ENCODE measurements at regions not wholly inside any gene's neighbourhood (a gene's known extent, or its start where the extent isn't known, plus 50 kb on each side); places are given as distances from the start of the nearest gene placed in this dataset.
"Not testable (repeated sequence)": the region's sequence is repeated elsewhere in the genome, so short reads cannot be mapped to it uniquely, and the experiment has no call there.

DNA sequence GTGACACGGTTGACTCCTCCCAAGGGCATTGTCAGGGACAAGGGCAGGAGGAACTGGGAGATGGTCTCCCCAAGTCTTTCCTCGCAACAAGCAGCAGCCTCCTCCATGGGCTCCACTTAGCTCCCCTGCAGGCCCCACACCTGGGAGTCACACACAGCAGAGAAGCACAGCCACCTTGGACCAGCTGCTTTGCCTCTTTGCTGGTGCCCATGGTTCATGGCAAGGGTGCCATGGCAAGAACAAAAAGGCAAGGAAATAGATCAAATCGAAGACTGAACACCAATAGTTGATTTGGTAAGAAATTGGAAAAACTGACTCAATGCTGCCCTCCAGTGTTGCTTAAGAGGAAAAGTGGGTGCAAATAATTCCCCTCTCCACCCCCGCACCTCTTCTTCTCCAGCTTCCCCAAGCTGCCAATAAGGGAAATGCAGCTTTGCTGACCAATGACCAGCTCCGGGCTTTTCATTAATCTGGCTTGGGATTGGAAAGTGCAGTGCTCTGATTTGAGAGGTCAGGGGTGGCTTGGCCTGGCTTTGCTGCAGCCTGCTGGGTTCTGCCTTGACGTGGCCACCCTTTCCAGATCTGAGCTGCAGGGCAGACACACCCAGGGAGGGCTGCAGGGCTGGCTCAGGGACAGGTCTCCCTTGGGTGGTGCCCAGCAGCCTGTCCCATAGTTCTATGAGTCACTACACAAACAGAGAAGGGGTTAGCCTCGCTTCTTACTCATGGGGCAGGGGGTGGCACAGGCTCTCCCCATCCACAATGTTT, 162.0 kb downstream of the KLF13 start:
- DNase-seq, result peak; percentile 39

DNA sequence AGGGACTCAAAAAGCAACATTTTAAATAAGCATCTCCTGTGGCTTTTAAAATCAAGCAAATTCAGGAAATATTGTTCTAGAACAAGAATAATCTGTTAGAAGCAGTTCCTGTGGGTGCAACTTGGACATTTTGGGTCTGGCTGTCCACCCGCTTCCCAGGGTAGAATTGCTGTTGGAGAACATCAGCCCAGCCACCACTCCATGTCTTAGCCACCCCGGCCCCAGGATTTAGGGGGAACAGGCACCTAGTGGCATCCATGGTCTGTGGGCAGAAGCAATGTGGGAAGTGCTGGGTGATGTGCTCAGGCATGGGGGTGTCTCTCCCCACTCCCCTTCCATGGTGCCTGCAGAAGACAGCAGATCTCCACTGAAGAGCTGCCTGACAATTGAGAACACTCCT, 162.6 kb downstream of the KLF13 start:
- DNase-seq, result no peak

DNA sequence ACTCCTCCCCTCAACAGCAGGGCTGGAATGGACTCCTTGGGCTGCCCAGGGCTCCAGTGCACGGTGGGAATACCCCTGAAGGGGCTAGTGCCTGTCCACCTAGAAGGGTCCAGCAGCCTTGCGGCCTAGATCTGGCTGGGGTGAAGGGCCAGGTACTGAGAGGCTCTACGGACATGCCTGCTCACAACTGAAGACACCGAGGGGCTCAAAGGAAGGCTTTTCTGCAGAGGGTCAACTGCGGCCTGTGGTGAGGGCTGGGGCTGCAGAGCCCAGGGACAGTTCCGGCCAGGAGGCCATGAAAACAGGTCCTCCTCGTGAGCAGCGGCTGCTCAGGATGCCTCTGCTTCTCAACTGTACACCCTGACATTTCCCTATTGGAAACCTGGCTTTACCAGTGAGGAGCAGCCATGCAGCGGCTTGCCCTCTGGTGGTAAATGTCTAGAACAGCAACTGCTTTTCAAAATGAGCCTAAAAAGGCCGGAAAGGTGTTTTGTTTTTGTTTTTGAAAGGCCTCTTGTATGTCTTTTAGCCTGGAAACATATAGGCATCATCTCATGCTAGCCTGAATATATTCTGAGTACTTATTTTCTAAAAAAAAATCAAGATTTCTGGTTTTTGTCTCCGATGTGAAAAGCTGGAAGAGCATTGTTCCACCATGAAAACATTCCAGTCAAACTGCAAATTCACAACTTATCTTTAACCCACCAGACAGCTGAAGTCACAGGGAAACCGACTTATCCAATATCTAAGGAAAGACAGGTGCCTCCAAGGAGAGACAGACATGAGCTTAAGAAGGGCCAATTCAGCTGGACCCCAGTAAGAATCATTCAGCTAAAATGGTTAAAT, 163.4 kb downstream of the KLF13 start:
- peak; percentile 6 for DNase-seq

DNA sequence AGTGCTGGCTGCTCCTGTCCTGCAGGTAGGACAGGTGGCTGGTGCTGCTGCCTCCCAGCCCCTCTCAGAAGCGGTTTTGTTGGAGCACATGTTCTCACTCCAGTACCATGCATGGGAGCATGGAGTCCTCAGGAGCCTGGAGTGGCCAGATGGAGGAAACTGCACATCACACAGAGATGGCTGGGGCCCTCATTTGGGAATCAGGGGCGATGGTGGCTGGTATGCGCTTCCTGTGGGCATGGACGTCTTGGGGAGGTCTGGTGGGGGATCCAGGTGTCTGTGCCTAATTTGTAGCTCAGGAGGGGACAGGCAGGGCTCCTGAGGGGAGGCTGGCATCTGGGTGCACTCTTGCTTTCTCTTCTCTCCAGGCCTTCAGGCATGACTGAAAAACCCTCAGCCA, 168.2 kb downstream of the KLF13 start:
- no peak for DNase-seq

DNA sequence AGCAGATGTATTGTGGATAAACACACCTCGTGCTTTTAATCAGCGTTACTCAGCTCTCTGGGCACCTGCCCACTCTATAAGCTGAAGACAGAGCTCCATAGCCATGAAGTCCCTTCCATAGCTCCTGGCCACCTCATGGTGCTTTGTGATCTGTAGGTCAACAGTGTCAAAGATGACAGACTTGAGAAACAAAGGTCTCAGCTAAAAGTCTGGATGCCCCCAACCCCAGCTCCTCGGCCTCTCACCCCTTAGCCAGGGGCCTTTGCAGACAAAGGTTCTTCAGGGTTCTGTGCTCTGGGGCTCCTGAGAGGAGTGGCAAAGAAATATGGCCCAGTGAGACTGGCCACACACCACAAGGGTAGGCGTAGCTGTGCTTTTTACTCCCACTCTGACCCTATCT, 168.6 kb downstream of the KLF13 start:
- DNase-seq, result no peak

DNA sequence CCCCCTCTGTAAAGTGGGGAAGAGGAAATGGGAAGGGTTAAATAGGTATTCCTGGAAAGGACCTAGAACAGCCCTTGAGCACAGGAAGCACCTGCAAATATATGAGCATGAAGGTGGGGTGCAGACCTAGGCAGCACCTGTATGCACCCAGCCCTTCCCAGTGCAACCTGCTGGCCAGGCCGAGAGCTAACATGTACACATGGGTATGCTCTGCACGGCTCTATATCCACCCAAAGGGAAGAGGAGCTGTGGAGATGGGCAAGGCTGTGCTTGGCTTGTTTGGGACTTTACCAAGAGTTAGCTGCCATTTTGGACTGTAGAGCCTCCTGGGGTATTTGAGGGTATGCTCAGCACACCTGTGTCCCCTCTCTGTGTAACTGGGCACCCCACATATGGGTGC, 171.2 kb downstream of the KLF13 start:
- DNase-seq, result no peak

DNA sequence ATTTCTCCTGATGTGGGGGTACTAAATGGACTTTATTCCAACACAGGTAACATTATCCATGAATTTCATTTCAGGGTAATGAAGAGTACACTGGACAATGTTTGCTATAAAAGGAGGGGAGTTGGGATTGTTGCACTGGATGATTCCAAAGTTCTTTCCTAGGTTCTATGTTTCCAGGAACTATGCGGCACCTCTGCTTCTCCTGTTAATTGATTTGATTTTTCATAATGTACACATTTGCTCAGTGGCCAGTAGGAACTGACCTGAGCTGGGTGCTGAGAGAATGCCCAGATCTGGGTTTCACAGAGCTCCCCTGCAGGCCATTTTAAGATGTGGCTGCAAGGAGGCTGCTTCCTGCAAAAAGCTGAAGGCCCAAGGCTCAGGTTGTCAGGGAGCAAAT, 171.7 kb downstream of the KLF13 start:
- no peak for DNase-seq

DNA sequence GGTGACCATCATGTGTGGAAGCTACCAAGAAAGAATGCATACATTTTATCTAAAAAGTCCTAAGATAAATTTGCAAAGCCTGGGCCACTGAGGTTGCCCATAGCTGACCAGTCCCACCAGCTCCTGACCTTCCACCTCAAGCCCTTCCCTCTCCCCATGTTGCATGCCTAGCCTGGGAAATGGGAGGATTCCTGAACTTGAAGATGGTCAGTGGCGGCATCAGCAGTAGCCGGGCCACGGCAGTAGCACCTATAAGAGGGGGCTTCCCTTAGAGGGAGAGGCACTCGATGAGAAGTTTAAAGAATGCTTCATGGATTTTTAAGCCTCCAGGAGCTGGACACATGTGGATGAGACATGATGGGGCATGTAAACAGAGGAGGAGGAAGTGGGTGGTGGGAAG, 172.1 kb downstream of the KLF13 start:
- DNase-seq, result no peak

DNA sequence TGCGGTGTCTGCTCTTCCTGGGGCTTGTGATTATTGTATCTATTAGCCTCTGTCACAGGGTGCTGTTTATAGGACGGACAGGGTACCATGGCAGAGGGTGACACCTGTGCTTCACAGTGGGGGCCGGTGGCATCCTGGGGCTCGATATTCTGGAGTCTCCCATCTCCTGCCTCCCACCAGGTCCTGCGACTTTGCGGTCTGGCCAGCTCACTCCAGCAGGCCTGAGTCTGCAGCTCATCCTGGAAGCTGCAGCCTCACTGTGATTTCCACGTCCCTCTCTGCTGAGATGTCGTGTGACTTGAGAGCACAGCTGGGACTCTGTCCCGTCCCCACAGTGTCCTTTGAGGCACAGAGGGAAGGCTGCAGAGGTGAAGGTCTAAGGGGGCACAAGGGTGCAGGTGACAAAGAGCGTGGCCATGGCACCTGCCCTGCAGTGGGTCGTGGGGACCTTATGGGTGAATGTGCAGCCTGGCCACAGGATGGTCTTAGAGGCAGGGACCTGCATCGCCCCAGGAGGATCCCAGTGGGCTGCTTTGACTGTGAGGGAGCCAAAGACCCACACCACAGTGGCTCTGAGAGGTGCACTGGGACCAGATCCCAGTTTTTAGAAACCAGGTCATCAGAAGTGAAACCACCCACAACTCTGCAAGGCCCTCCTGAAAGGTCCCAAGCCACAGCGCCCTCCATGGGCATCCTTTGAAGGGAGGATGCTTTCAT, 172.8 kb downstream of the KLF13 start:
- no peak for DNase-seq

- DNase-seq, result no peak
Observed at GRCh38 chr15:31499953-31500765, 173.5 kb downstream of the KLF13 start.

DNA sequence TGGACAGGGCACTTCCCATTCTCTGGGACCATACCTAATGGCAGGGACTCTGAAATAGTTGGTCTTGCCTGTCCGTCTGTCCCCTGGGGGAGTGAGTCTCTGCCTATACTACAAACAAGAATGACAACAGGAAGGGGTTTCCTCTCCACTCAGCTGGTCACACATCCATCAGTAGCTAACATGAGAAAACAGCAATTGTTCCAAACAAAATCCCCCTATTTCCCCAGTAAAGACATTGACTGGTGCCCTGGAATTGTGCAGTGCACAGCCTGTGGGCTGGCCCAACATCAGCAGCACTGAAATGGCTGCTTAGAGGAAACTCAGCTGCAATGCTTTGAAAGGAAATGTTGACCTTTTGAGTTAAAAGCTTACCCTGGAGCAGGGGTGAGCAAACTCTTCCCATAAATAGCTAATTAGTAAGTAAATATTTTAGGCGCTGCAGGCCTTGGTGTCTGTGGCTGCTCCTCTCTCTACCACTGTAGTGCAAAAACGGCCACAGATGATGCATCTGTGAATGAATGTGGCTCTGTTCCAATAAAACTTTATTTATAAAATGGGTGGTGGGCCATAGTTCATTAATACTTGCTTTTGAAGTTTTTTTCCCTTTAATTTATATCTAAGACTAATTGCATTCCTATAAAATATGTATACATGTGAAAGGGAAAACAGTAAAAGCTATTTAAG, 174.3 kb downstream of the KLF13 start:
- no peak for DNase-seq

DNA sequence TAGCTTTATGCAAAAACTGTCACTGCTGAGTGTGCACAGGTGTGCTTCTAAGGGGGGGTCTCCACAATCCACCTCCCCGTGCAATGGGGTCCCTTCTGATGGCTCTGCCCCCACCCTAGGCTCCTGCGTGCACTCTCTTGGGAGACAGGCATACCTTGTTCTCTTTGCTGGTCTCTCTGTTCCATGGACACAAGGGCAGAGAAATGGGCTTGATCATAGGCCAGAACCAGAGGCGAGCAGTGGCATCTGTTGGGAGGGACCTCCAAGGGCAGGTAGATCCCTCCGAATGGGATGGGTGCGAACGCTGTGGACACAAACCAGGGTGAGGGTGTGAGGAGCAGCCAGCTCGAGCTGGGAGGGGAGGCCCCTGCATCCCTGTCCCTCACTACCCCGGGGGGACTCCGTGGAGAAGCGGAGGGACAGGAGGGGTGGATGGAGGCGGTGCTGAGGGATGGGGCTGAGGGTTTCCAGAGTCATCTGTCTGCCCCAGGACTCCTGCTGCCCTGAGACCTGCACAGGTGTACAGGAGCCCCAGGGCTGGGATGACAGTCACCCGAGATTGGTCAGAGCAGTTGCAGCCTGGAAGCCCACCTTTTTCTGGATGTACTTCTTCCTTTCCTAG, 175.0 kb downstream of the KLF13 start:
- no peak for DNase-seq

- DNase-seq, result no peak
Observed at GRCh38 chr15:31502541-31503229, 176.1 kb downstream of the KLF13 start.

- DNase-seq, result no peak
Observed at GRCh38 chr15:31503256-31503655, 176.6 kb downstream of the KLF13 start.

GRCh38 chr15:31503758-31504461, 177.3 kb downstream of the KLF13 start:
- DNase-seq, result no peak

GRCh38 chr15:31504462-31504839, 177.8 kb downstream of the KLF13 start:
- DNase-seq, result no peak

GRCh38 chr15:31507573-31507972, 180.9 kb downstream of the KLF13 start:
- DNase-seq, result not testable (repeated sequence)

DNA sequence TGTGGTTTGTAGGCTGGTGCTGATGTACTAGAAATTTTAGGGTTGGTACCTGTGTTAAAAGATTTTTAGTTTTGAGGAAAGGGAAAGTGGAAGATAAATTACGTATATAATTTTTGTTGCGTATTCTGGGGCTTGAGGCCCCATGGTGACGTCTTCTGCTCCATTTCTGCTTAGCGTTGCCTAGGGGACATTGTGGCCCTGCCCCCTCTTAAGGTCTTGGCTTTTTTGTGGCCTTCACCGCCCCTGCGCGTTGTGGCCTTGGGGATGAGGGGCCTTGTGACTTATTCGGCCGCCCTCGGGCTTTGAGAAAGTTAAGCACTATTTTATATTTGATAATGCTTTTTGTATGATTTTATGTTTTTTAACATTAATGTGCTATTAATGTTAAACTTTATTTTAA, 182.0 kb downstream of the KLF13 start:
- DNase-seq, result no peak

DNA sequence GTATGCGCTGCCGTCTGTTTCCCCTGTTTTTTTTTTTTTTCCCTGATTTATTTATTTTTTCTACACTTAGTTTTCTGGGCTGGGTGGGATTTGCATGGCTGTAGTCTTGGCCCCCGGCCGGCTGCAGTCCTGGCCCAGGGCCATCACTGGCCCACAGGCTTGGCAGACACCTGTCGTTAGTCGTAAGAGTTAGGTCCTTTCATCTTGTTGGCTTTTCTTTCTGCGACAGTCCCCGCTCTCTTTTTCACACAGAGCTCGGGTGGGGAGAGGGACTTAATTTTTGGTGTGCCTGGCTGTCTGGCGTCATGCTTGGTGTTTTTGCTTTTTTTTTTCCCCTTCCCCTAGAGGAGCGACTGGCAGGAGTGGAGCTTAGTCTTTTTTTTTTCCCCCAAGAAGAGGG, 183.4 kb downstream of the KLF13 start:
- no peak for DNase-seq

DNA sequence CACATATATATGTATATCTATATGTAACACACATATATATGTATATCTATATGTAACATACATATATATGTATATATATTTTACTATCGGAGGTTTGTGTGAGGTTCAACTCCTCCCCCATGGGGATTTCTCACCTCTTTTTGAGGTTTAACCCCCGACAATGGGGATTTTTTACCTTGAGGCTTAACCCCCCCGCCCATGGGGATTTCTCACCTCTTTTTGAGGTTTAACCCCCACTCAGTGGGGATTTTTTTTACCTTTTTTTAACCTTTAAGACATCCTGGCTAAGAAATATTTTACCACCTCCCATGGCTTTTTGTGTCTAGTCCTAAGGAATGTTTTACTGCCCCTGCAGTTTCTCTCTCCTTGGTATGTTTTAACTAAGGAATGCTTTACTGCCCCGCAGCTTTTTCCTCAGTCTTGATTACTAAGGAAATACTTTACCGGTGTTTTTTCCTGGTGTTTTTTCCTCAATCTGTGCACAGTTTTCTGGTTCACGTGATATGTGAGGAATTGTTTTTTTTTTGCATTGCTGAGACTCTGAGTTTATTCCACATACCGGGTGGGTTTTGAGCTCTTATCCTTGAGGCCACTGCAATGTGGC, 185.2 kb downstream of the KLF13 start:
- DNase-seq, result no peak

Measured in NCI-H226 (cell line).